SJSA1 (cell line): ENCODE measurements at regions not wholly inside any gene's neighbourhood (a gene's known extent, or its start where the extent isn't known, plus 50 kb on each side); places are given as distances from the start of the nearest gene placed in this dataset.

Experiments used
- DNase-seq, 2 experiments: peaks; one replicate each; pipeline ENCODE4 v3.0.0-alpha.2; 2015 to 2020; ENCODE audit warnings: low spot score in 2 of 2, low read depth in 1 of 2
- H3K27ac ChIP-seq: fragments of 250-450 bp; sonication (Bioruptor Pico); 2 replicates; pipeline ENCODE4 v1.5.1; 2020; ENCODE audit warnings: mild to moderate bottlenecking, moderate library complexity
- H3K27me3 ChIP-seq: fragments of 250-450 bp; sonication (Bioruptor Pico); replicated peaks from 2 replicates; pipeline ENCODE4 v1.5.1; 2020; ENCODE audit warnings: mild to moderate bottlenecking, moderate library complexity
- H3K36me3 ChIP-seq: fragments of 250-450 bp; sonication (Bioruptor Pico); 2 replicates; pipeline ENCODE4 v1.5.1; 2020; ENCODE audit warnings: mild to moderate bottlenecking
- H3K4me1 ChIP-seq: fragments of 250-450 bp; sonication (Bioruptor Pico); replicated peaks from 2 replicates; pipeline ENCODE4 v1.6.1; 2021; ENCODE audit warnings: mild to moderate bottlenecking
- H3K4me3 ChIP-seq: fragments of 250-450 bp; sonication (Bioruptor Pico); 2 replicates; pipeline ENCODE4 v1.5.1; 2020; ENCODE audit warnings: mild to moderate bottlenecking
- H3K9me3 ChIP-seq: fragments of 250-450 bp; sonication (Bioruptor Pico); replicated peaks from 2 replicates; pipeline ENCODE4 v1.5.1; 2020; ENCODE audit warnings: mild to moderate bottlenecking

GRCh38 chr5:44252545-44252944 lies 136.7 kb downstream of the FGF10 start:
- H3K27ac ChIP-seq: no peak overlapping the region
- H3K9me3 ChIP-seq: no peaks in the 10 kb centered on the region
- no peaks in the 10 kb centered on the region for H3K27me3 ChIP-seq
- H3K4me3 ChIP-seq: no peak overlapping the region
- H3K36me3 ChIP-seq: no peaks in the 10 kb centered on the region
- H3K4me1 ChIP-seq: no peaks in the 10 kb centered on the region
- no peak for DNase-seq

GRCh38 chr5:44246986-44247385 lies 142.2 kb downstream of the FGF10 start:
- no peaks in the 10 kb centered on the region for H3K9me3 ChIP-seq
- H3K27me3 ChIP-seq: no peaks in the 10 kb centered on the region
- no peak overlapping the region for H3K27ac ChIP-seq
- no peak for DNase-seq
- H3K4me1 ChIP-seq: no peaks in the 10 kb centered on the region
- H3K36me3 ChIP-seq: no peaks in the 10 kb centered on the region
- H3K4me3 ChIP-seq: no peak overlapping the region

- H3K27ac ChIP-seq: no peak overlapping the region
- H3K36me3 ChIP-seq: no peaks in the 10 kb centered on the region
- no peaks in the 10 kb centered on the region for H3K27me3 ChIP-seq
- no peak overlapping the region for H3K4me3 ChIP-seq
- no peaks in the 10 kb centered on the region for H3K4me1 ChIP-seq
- no peaks in the 10 kb centered on the region for H3K9me3 ChIP-seq
- no peak for DNase-seq
Measured at GRCh38 chr5:44245935-44246334, 143.3 kb downstream of the FGF10 start.

- H3K36me3 ChIP-seq: no peaks in the 10 kb centered on the region
- H3K4me1 ChIP-seq: no peaks in the 10 kb centered on the region
- no peak overlapping the region for H3K4me3 ChIP-seq
- DNase-seq: no peak
- H3K9me3 ChIP-seq: no peaks in the 10 kb centered on the region
- no peak overlapping the region for H3K27ac ChIP-seq
- H3K27me3 ChIP-seq: no peaks in the 10 kb centered on the region
Measured at GRCh38 chr5:44242791-44243190, 146.4 kb downstream of the FGF10 start.

GRCh38 chr5:44236040-44236439 lies 153.2 kb downstream of the FGF10 start:
- no peaks in the 10 kb centered on the region for H3K9me3 ChIP-seq
- no peaks in the 10 kb centered on the region for H3K36me3 ChIP-seq
- no peaks in the 10 kb centered on the region for H3K27me3 ChIP-seq
- no peak for DNase-seq
- no peak overlapping the region for H3K27ac ChIP-seq
- no peak overlapping the region for H3K4me3 ChIP-seq
- no peaks in the 10 kb centered on the region for H3K4me1 ChIP-seq

GRCh38 chr5:44233691-44234090 lies 155.5 kb downstream of the FGF10 start:
- Histone ChIP-seq H3K27ac (no peak overlapping the region), H3K4me1 (no peaks in the 10 kb centered on the region), H3K36me3 (no peaks in the 10 kb centered on the region), H3K4me3 (no peak overlapping the region), H3K27me3 (no peaks in the 10 kb centered on the region), H3K9me3 (no peaks in the 10 kb centered on the region)
- no peak for DNase-seq

- Histone ChIP-seq H3K27ac (no peak overlapping the region), H3K4me3 (no peak overlapping the region)
- no peak for DNase-seq
Measured at GRCh38 chr5:44225231-44226160, 163.7 kb downstream of the FGF10 start.

GRCh38 chr5:44199408-44199807 lies 189.8 kb downstream of the FGF10 start:
- H3K4me1 ChIP-seq: no peaks in the 10 kb centered on the region
- no peaks in the 10 kb centered on the region for H3K27me3 ChIP-seq
- peaks cover 8% of the 10 kb centered on the region; the same call in 1 of the 2 replicates for H3K9me3 ChIP-seq
- H3K36me3 ChIP-seq: no peaks in the 10 kb centered on the region
- no peak for DNase-seq
- H3K4me3 ChIP-seq: no peak overlapping the region
- H3K27ac ChIP-seq: no peak overlapping the region

More at GRCh38 chr5:44225231-44226160, 163.7 kb downstream of the FGF10 start:
- Histone ChIP-seq H3K27me3 (no peaks in the 10 kb centered on the region), H3K9me3 (no peaks in the 10 kb centered on the region), H3K4me1 (no peaks in the 10 kb centered on the region), H3K36me3 (no peaks in the 10 kb centered on the region)

- no peaks in the 10 kb centered on the region for H3K36me3 ChIP-seq
- H3K4me3 ChIP-seq: no peak overlapping the region
Measured at GRCh38 chr5:44189255-44189654, 200.0 kb downstream of the FGF10 start.

GRCh38 chr5:44187973-44188372 lies 201.2 kb downstream of the FGF10 start:
- Histone ChIP-seq H3K36me3 (no peaks in the 10 kb centered on the region), H3K4me1 (no peaks in the 10 kb centered on the region), H3K27me3 (no peaks in the 10 kb centered on the region), H3K9me3 (peaks cover 8% of the 10 kb centered on the region; the same call in 1 of the 2 replicates), H3K4me3 (no peak overlapping the region), H3K27ac (no peak overlapping the region)
- no peak for DNase-seq

More at GRCh38 chr5:44189255-44189654, 200.0 kb downstream of the FGF10 start:
- Histone ChIP-seq H3K9me3 (peaks cover 8% of the 10 kb centered on the region; the same call in 1 of the 2 replicates), H3K27ac (no peak overlapping the region), H3K4me1 (no peaks in the 10 kb centered on the region), H3K27me3 (no peaks in the 10 kb centered on the region)
- DNase-seq: no peak

- Histone ChIP-seq H3K27me3 (no peaks in the 10 kb centered on the region), H3K4me3 (no peak overlapping the region), H3K4me1 (no peaks in the 10 kb centered on the region), H3K9me3 (peaks cover 9% of the 10 kb centered on the region), H3K36me3 (no peaks in the 10 kb centered on the region), H3K27ac (no peak overlapping the region)
- no peak for DNase-seq
Measured at GRCh38 chr5:44183753-44184152, 205.5 kb downstream of the FGF10 start.

- Histone ChIP-seq H3K36me3 (no peaks in the 10 kb centered on the region), H3K27me3 (no peaks in the 10 kb centered on the region), H3K27ac (no peak overlapping the region), H3K9me3 (peaks cover 12% of the 10 kb centered on the region), H3K4me3 (no peak overlapping the region), H3K4me1 (no peaks in the 10 kb centered on the region)
- no peak for DNase-seq
Measured at GRCh38 chr5:44183312-44183711, 205.9 kb downstream of the FGF10 start.

GRCh38 chr5:44178414-44178813 lies 210.8 kb downstream of the FGF10 start:
- Histone ChIP-seq H3K27me3 (no peaks in the 10 kb centered on the region), H3K27ac (no peak overlapping the region), H3K9me3 (peaks cover 8% of the 10 kb centered on the region; the same call in 1 of the 2 replicates), H3K4me1 (no peaks in the 10 kb centered on the region), H3K36me3 (no peaks in the 10 kb centered on the region), H3K4me3 (no peak overlapping the region)
- no peak for DNase-seq

GRCh38 chr5:44167540-44167939 lies 221.7 kb downstream of the FGF10 start:
- H3K4me3 ChIP-seq: no peak overlapping the region
- no peak for DNase-seq
- H3K27me3 ChIP-seq: no peaks in the 10 kb centered on the region
- H3K27ac ChIP-seq: no peak overlapping the region
- no peaks in the 10 kb centered on the region; the same call in 1 of the 2 replicates for H3K9me3 ChIP-seq
- H3K36me3 ChIP-seq: no peaks in the 10 kb centered on the region
- H3K4me1 ChIP-seq: no peaks in the 10 kb centered on the region
